ENCODE measurements at regions not wholly inside any gene's neighbourhood (a gene's known extent, or its start where the extent isn't known, plus 50 kb on each side); places are given as distances from the start of the nearest gene placed in this dataset.

- TF ChIP-seq CTCF (IDR thresholded peaks at IDR 0.05) (no peak), EP300 (IDR thresholded peaks at IDR 0.05) (no peak), POLR2A (IDR thresholded peaks at IDR 0.05) (no peak)
These were observed 75.4 kb upstream of the SLC45A1 start for GRCh38 chr1:8242498-8242897.

All from tibial nerve (tissue), 4 donors.